ENCODE measurements at regions not wholly inside any gene's neighbourhood (a gene's known extent, or its start where the extent isn't known, plus 50 kb on each side); places are given as distances from the start of the nearest gene placed in this dataset.

- TF ChIP-seq EP300 (IDR thresholded peaks at IDR 0.05; ENCODE audit: low read depth in 2 of 2, low read length in 2 of 2) (no peak), EP300 (CRISPR knock-in tag; IDR thresholded peaks at IDR 0.05; ENCODE audit: borderline replicate concordance) (no peak), CTCF (CRISPR knock-in tag; IDR thresholded peaks at IDR 0.05) (no peak), EHMT2 (IDR thresholded peaks at IDR 0.05; ENCODE audit: borderline replicate concordance, low read depth, low read length) (no peak), ZNF354B (CRISPR knock-in tag; IDR thresholded peaks at IDR 0.05) (no peak), POLR2AphosphoS5 (IDR thresholded peaks at IDR 0.05; ENCODE audit: low read depth, low read length) (no peak), ZSCAN29 (CRISPR knock-in tag; conservative IDR thresholded peaks at IDR 0.05) (no peak), SAFB2 (CRISPR knock-in tag; IDR thresholded peaks at IDR 0.05; ENCODE audit: borderline replicate concordance, low read depth) (no peak), ETS1 (CRISPR knock-in tag; IDR thresholded peaks at IDR 0.05) (no peak), PHB2 (IDR thresholded peaks at IDR 0.05; ENCODE audit: partially characterized antibody) (no peak), KDM5B (CRISPR knock-in tag; IDR thresholded peaks at IDR 0.05; ENCODE audit: borderline replicate concordance) (no peak)
These were observed 133.7 kb downstream of the TFPI2 start for GRCh38 chr7:93756890-93757289.

Data from HepG2 (cell line).